Spleen (tissue), 11 donors: ENCODE measurements at regions not wholly inside any gene's neighbourhood (a gene's known extent, or its start where the extent isn't known, plus 50 kb on each side); places are given as distances from the start of the nearest gene placed in this dataset.

Source experiments
- DNase-seq: peaks from one replicate; pipeline ENCODE4 v3.0.0-alpha.2; 2020
- H3K27ac ChIP-seq, 8 donors: fragments of 200-600 bp; sonication (generic) in 7 of 8; 1 replicate in 4 of 8; 2 replicates in 4 of 8; pipeline versions ENCODE4 v1.5.0 to v1.8.0; 2016 to 2021; ENCODE audit warnings: inconsistent platforms in 4 of 8, mild to moderate bottlenecking in 4 of 8, moderate library complexity in 1 of 8
- H3K27me3 ChIP-seq, 7 donors: fragments of 200-600 bp; sonication (generic) in 6 of 7; replicated peaks in 1 of 7; 1 replicate in 4 of 7; 2 replicates in 3 of 7; pipeline versions ENCODE4 v1.5.0 to v1.8.0; 2016 to 2021; ENCODE audit warnings: inconsistent platforms in 3 of 7, mild to moderate bottlenecking in 1 of 7
- H3K36me3 ChIP-seq, 6 donors: fragments of 200-600 bp; sonication (generic) in 5 of 6; 1 replicate in 4 of 6; 2 replicates in 2 of 6; pipeline versions ENCODE4 v1.5.0 to v1.8.0; 2016 to 2021; ENCODE audit warnings: inconsistent platforms in 2 of 6
- H3K4me1 ChIP-seq, 6 donors: fragments of 200-600 bp; sonication (generic) in 5 of 6; 1 replicate in 3 of 6; 2 replicates in 3 of 6; pipeline versions ENCODE4 v1.5.0 to v1.8.0; 2016 to 2021; ENCODE audit warnings: inconsistent platforms in 3 of 6
- H3K4me3 ChIP-seq, 8 donors: fragments of 200-600 bp; sonication (generic) in 7 of 8; 1 replicate in 4 of 8; 2 replicates in 4 of 8; pipeline versions ENCODE4 v1.5.0 to v1.8.0; 2016 to 2021; ENCODE audit warnings: inconsistent platforms in 4 of 8, mild to moderate bottlenecking in 4 of 8, moderate library complexity in 2 of 8
- H3K9me3 ChIP-seq, 8 donors: fragments of 200-600 bp; sonication (generic) in 7 of 8; 1 replicate in 4 of 8; 2 replicates in 4 of 8; pipeline versions ENCODE4 v1.5.0 to v1.8.0; 2016 to 2021; ENCODE audit warnings: inconsistent platforms in 4 of 8
- CTCF ChIP-seq, 11 experiments: fragments of 200-600 bp in 7 of 11; fragments of 450-650 bp in 4 of 11; sonication (generic) in 4 of 11; IDR thresholded peaks in 8 of 11; conservative IDR thresholded peaks in 3 of 11; 1 replicate in 7 of 11; 2 replicates in 4 of 11; pipeline versions ENCODE4 v1.4.0 to v1.8.0; 2016 to 2021; ENCODE audit warnings: antibody characterized with exemption in 11 of 11, inconsistent platforms in 4 of 11, mild to moderate bottlenecking in 1 of 11
- POLR2A ChIP-seq, 3 donors: fragments of 450-650 bp; IDR thresholded peaks; one replicate each; pipeline ENCODE4 v1.5.1; 2017; ENCODE audit warnings: antibody characterized with exemption in 3 of 3, mild to moderate bottlenecking in 1 of 3
- POLR2AphosphoS5 ChIP-seq, 3 donors: sonication (generic); formaldehyde crosslinking; IDR thresholded peaks; one replicate each; pipeline ENCODE4 v1.5.1; 2017; ENCODE audit warnings: antibody characterized with exemption in 3 of 3
- WGBS, 5 donors: extraction: QIAGEN DNeasy Blood & Tissue Kit in 3 of 5; methylation state at CpG; one replicate each; pipeline versions ENCODE4 v1.1.5 to v1.1.7; 2013 to 2018; 5-methylcytosine and 5-hydroxymethylcytosine counted together
- intact Hi-C: fragments of 100-400 bp; cut with DNase I; formaldehyde crosslinking; loops from one replicate; pipeline ENCODE4 v1.15.0; 2023; ENCODE audit warnings: low total_unique reads
- donor health status: healthy with polysubstance abuse.
- donor health status: DM: no; HTN: no; CAD: no; lungs with moderate emphysema.
- donor health status: DM: no; HTN: no; CAD: no.
- donor health status: Bipolar disorder and iron deficiency.
- donor health status: healthy.
- donor health status: DM: no; HTN: no; CAD: no.
- donor health status: DM: yes; HTN: yes; CAD: no.

- TF ChIP-seq POLR2A (IDR thresholded peaks at IDR 0.05) (no peak), CTCF (IDR thresholded peaks at IDR 0.05 in 8 of 11, conservative IDR thresholded peaks at IDR 0.05 in 3 of 11) (no peak), POLR2AphosphoS5 (IDR thresholded peaks at IDR 0.05) (no peak)
- no peaks in the 10 kb centered on the region for H3K4me1 ChIP-seq
- intact Hi-C loops: no loop called here
- H3K27ac ChIP-seq: no peak overlapping the region
- 76 to 91% (median 81%) methylated on average over 4 of the region's 4 CpGs for WGBS, 5 donors
- DNase-seq: no peak
- no peaks in the 10 kb centered on the region for H3K9me3 ChIP-seq
- H3K36me3 ChIP-seq: no peaks in the 10 kb centered on the region
- peaks cover 0 to 70% (median 12%) of the 10 kb centered on the region in 7 donors for H3K27me3 ChIP-seq
- H3K4me3 ChIP-seq: no peak overlapping the region
These were observed 65.8 kb downstream of the ZIC5 start for GRCh38 chr13:99905814-99906213.

- no peak overlapping the region for H3K4me3 ChIP-seq
- H3K27ac ChIP-seq: no peak overlapping the region
- intact Hi-C loops: no loop called here
- TF ChIP-seq POLR2A (IDR thresholded peaks at IDR 0.05) (no peak), POLR2AphosphoS5 (IDR thresholded peaks at IDR 0.05) (no peak), CTCF (IDR thresholded peaks at IDR 0.05 in 8 of 11, conservative IDR thresholded peaks at IDR 0.05 in 3 of 11) (no peak)
- no peaks in the 10 kb centered on the region for H3K4me1 ChIP-seq
- H3K27me3 ChIP-seq: peaks cover 0 to 70% (median 12%) of the 10 kb centered on the region in 7 donors
- H3K36me3 ChIP-seq: no peaks in the 10 kb centered on the region
- DNase-seq: no peak
- WGBS, 5 donors: 75 to 83% (median 81%) methylated on average over 5 of the region's 5 CpGs
- no peaks in the 10 kb centered on the region for H3K9me3 ChIP-seq
These were observed 66.3 kb downstream of the ZIC5 start for GRCh38 chr13:99905224-99905623.

DNA sequence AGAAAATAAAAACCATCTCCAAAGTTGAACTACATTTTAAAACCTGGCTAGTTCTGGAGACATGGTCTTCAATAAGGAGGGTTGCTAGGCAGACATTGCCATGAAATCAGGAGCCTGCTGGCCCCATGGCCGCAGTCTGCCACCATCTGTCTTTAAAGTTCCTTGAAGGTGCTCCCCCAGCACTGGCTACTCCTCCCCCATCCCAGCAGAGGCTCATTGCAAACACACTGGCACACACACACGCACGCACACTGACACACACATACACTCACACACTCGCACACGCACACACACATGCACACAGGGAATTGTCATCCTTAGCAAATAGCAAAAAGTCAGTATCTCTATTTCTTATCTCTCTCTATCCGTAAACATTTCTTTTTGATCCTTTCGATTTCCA is 68.4 kb downstream of the ZIC5 start:
- Histone ChIP-seq H3K27me3 (peaks cover 0 to 71% (median 14%) of the 10 kb centered on the region in 7 donors), H3K9me3 (no peaks in the 10 kb centered on the region), H3K4me1 (no peaks in the 10 kb centered on the region), H3K36me3 (no peaks in the 10 kb centered on the region), H3K4me3 (no peak overlapping the region), H3K27ac (no peak overlapping the region)
- intact Hi-C loops: no loop called here
- TF ChIP-seq POLR2A (IDR thresholded peaks at IDR 0.05) (no peak), CTCF (IDR thresholded peaks at IDR 0.05 in 8 of 11, conservative IDR thresholded peaks at IDR 0.05 in 3 of 11) (no peak)
- DNase-seq: no peak
- 90 to 98% (median 96%) methylated on average over 7 of the region's 7 CpGs for WGBS, 5 donors

- no peak overlapping the region for H3K4me3 ChIP-seq
- 63 to 88% (median 84%) methylated on average over 4 of the region's 4 CpGs for WGBS, 5 donors
- H3K27me3 ChIP-seq: peaks cover 0 to 71% (median 17%) of the 10 kb centered on the region in 7 donors
- no peak for TF ChIP-seq POLR2AphosphoS5 (IDR thresholded peaks at IDR 0.05)
- no peak for TF ChIP-seq POLR2A (IDR thresholded peaks at IDR 0.05)
- no peaks in the 10 kb centered on the region for H3K36me3 ChIP-seq
- H3K9me3 ChIP-seq: no peaks in the 10 kb centered on the region
- intact Hi-C loops: no loop called here
- no peak for DNase-seq
- no peak overlapping the region for H3K27ac ChIP-seq
- no peaks in the 10 kb centered on the region for H3K4me1 ChIP-seq
These were observed 68.9 kb downstream of the ZIC5 start for GRCh38 chr13:99902657-99903056.

DNA sequence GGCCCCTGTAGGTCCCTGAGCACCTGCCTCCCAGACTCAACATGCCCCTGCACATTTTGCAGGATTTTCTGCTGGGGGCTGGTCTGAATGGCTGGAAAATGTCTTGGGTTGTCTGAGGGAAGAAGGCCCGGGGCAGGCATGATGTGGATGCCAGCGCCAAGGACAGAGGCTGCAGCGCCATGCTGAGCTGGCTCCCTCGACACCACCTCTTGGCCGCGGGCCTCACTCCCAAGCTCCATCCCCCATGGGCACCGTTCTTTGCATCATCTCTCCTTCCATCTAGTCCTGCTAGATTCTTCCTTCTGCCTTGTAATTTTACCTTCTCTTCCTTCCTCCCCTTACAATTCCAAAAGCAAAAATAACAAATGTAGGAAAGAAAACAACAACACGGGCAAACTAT is 70.6 kb downstream of the ZIC5 start:
- no peak for DNase-seq
- 86 to 95% (median 92%) methylated on average over 8 of the region's 8 CpGs for WGBS, 5 donors
- no peak for TF ChIP-seq POLR2AphosphoS5 (IDR thresholded peaks at IDR 0.05)
- TF ChIP-seq POLR2A (IDR thresholded peaks at IDR 0.05): no peak
- TF ChIP-seq CTCF (IDR thresholded peaks at IDR 0.05 in 8 of 11, conservative IDR thresholded peaks at IDR 0.05 in 3 of 11): no peak
- Histone ChIP-seq H3K4me3 (no peak overlapping the region), H3K27me3 (peaks cover 0 to 75% (median 27%) of the 10 kb centered on the region in 7 donors), H3K9me3 (no peaks in the 10 kb centered on the region), H3K27ac (no peak overlapping the region), H3K36me3 (no peaks in the 10 kb centered on the region), H3K4me1 (peaks cover 0 to 7% (median 3%) of the 10 kb centered on the region in 6 donors)
- intact Hi-C loops: no loop called here
